M059J (cell line): ENCODE measurements at regions not wholly inside any gene's neighbourhood (a gene's known extent, or its start where the extent isn't known, plus 50 kb on each side); places are given as distances from the start of the nearest gene placed in this dataset.
A peak's percentile ranks its signal among the peaks of the same experiment; 100 is the strongest.
"Not testable (repeated sequence)": the region's sequence is repeated elsewhere in the genome, so short reads cannot be mapped to it uniquely, and the experiment has no call there.

Experiments
- DNase-seq: peaks from one replicate; pipeline ENCODE4 v3.0.0-alpha.2; 2012; ENCODE audit warnings: low read depth

GRCh38 chr14:101080922-101081593 lies 177.5 kb upstream of the RTL1 start:
- no peak for DNase-seq

DNA sequence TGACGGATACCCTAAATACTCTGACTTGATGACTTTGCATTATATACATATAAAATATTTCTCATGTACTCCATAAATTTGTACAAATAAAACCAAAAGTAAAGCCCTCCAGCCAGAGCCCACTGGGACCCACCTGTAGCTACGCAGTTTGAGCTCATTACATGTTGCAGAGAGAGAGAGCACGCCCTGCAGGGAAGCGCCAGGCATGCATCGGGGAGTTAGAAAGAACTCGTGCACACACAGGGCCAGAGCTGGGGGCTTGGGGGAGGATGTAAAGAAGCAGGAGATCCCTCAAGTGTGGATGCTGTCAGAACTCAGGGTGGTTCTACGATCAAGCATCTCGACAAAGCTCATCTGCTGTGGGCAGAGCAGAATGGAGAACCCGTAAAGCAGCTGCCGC lies 178.5 kb upstream of the RTL1 start:
- no peak for DNase-seq

DNA sequence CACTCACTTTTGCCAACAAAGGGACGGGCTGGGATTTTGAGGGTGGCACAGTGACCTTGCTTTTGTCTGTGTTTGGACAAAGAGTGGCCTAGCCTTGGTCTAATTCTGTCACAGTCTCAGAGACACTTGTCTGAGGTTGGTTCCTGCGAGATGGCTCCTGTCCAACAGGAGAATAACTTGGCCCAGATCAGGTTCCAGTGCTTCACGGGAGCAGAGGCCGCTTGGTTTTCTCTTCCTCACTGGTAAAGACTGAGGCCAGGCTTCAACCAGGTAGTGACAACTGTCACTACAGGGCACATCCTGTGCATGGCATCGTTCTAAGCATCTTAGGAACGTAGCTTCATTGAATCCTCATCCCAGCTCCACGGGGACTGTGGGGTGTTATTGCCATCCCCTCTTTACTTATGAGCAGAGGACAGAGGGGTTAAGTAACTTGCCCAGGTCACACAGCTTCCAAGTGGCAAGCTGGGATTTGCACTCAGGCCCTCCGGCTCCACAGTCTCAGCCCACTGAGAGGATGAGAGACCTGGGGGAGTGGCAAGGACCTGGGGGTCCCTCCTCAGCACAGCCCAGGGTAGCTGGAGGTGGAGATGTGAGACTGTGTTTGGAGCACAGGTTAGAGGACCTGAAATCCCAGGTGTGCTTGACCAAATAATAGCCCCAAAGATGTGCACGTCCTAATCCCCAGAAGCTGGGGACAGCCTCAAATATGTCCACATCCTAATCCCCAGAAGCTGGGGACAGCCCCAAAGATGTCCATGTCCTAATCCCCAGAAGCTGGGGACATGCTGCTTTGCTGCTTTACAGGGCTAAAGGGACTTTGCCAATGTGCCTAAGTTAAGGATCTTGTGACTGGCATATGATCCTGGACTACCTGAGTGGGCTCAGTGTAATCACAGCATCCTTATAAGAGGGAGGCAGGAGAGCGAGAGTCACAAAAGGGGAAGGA lies 179.2 kb upstream of the RTL1 start:
- no peak for DNase-seq

- DNase-seq, result no peak
Observed at GRCh38 chr14:101083564-101084435, 180.3 kb upstream of the RTL1 start.

DNA sequence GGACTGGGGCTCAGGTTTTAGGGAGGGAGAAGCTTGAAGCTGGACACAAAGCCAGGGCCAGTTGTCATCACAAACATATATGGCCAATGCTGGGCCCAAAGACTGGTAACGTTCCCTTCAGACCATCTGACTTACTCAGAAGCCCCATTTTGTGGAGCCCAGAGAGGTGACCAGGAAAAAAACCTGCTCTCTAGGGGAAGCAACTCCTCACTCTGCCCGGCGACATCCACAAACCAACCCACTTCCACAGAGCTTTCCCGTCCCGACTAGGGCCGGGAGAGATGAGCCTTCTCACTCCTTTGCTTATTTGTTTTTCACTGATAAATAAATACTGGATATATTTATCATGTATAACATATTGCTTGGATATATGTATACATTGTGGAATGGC lies 180.9 kb upstream of the RTL1 start:
- no peak for DNase-seq

DNA sequence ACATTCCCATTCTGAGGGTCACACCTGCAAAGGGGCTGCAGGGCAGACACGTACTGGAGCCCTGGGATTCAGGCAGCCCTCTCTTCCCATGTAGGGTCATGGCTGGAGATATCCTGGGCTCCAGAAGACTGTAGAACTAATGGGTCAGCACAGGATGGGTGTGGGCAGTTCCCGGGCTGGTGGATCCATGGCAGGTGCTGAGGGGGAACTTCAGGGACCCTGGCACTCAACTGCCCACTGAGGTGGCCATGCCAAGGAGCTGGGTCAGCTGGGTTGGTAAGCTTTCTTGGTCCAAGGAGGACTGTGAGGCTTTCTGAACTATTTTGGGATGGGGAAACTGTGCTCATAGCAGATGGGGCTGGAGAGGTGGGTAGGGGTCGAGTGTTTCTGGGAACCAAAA lies 183.4 kb upstream of the RTL1 start:
- no peak for DNase-seq

GRCh38 chr14:101087614-101088394 lies 184.3 kb upstream of the RTL1 start:
- DNase-seq, result peak; percentile 73

DNA sequence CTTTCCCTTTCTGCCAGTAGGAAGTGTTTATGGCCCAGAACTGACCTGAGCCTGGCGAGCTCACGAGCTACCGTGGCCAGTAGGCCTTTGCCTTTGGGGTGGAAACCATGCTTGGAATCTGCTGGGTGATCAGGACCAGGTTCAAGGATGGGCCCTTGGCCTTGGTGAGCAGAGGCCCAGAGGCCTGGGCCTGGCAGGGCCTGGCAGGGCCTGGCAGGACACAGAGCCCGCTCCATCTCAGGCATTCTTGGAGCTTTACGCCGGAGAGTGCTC lies 184.8 kb upstream of the RTL1 start:
- DNase-seq, result no peak

- no peak for DNase-seq
Observed at GRCh38 chr14:101088714-101089113, 185.2 kb upstream of the RTL1 start.

- not testable (repeated sequence) for DNase-seq
Observed at GRCh38 chr14:101090478-101090877, 187.0 kb upstream of the RTL1 start.

GRCh38 chr14:101090976-101091375 lies 187.5 kb upstream of the RTL1 start:
- DNase-seq, result no peak

GRCh38 chr14:101094916-101095315 lies 191.4 kb upstream of the RTL1 start:
- DNase-seq, result not testable (repeated sequence)

DNA sequence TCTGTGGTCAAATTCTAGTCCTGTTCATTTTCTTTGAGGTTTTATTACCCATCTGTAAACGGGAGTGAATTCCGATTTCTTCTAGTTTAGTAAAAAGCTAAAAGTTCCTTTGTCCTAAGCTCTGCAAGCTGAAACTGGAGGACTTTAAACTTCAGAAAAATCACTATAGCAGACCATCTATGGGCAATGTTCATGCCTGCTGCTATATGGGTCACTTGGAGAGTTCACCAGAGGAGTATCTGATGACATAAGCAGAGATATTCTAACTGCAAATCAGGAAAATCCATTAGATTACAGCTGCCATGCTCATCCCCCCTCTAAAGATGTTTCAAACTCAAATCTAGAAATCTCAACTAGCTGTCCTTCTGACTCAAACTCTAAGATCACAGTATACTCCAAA lies 193.0 kb upstream of the RTL1 start:
- DNase-seq, result no peak

DNA sequence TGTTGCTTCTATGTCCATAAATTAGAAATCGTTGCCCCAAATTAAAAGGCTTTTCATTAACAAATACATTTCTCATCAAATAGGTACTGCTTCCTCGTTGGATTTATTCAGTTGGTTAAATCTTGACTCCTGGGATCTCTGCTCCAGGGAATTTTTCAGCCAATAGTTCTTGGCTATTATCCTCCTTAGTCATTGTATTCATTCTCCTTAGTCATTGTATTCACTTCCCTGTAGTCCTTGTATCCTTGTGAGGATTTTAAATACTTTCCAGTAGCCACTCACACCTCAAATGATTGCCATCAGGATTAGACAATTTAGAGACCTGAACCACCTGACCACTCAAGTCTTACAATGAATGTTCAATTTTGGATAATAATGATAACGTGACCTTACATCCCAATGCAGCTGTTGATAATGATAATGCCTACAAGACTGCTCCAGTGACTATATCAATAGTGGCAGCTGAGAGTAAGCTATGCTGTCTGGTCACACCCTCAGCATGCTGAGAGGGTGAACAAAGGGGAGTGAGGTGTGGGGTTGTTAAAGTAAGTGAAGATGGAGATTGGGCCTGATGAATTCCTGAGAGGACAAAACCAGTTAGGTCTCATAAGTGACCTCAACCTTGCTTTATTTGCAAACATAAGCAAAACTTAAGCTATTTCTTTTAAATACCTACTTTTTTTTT lies 193.7 kb upstream of the RTL1 start:
- DNase-seq, result no peak

DNA sequence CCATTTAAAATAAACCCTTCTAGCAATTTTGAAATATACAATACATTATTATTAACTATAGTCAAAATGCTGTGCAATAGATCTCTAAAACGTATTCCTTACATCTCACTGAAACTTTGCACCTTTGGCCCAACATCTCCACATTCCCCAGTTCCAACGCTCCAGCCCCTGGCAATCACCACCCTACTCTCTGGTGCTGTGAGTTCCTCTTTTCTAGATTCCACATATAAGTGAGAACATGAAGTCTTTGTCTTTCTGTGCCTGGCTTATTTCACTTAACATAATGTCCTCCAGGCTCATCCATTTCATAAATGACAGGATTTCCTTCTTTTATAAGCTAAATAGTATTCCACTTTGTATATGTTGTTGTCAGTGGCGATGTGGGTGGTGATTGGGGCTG lies 194.7 kb upstream of the RTL1 start:
- DNase-seq, result no peak

DNA sequence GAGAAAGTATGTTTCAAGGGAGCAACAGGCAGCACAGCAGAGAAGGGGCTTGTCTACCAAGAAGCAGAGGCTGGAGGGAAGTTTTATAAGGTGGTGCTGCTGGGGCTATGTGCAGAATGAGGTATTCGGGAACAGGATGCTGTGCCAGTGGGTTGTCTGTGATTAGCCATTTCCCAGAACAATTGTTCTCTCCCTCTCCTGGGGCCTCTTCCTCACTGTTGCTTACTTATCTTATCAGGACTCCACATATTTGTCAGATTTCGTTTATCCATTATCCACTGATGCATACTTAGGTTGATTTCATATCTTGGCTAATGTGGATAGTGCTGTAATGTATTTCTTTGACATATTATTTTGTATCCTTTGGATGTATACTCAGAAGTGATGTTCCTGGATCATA lies 195.1 kb upstream of the RTL1 start:
- DNase-seq, result no peak

DNA sequence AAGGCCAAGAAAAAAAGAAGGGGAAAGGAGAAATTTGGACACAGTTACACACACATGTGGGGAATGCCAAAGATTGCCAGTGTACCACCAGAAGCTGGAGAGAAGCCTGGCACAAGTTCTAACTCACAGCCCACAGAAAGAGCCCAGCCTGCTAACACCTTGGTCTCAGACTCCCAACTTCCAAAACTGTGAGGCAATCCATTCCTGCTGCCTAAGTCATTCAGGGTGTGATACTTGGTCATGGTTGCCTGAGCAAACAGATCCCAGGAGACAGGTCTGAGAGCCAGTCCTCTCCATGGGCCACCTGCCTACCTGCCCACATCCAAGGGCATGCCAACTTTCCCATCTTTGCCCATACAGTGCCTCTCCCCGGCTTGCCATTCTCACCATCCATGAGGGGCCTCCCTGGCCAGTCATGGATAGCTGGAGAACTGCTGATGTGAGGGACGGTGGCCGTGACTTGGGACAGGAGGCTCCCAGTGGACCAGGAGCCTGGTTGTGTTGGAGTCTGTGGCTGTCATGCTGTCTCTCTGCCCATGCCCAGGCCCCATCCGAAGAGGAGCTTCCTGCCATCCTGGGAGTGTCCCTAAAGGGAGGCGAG lies 198.0 kb upstream of the RTL1 start:
- DNase-seq, result peak; percentile 9

DNA sequence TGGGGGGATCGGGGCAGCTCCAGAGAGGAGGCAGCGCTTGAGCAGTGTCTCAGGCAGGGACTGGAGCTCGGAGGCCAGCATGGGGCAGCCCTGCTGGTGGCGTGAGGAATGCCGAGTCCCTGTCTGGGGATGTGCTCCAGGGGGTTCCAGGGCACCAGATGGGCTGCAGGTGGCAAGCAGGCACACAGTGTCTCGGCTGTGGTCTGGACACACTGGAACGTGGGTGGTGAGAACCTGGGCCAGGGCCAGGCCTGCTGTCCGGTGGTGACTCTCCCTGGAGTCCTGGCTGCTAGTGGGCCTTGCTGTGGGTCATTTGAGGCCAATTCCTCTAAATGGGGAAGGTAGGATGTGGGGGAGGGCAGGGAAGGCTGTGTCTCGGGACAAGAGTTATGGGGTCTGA lies 199.4 kb upstream of the RTL1 start:
- no peak for DNase-seq

DNA sequence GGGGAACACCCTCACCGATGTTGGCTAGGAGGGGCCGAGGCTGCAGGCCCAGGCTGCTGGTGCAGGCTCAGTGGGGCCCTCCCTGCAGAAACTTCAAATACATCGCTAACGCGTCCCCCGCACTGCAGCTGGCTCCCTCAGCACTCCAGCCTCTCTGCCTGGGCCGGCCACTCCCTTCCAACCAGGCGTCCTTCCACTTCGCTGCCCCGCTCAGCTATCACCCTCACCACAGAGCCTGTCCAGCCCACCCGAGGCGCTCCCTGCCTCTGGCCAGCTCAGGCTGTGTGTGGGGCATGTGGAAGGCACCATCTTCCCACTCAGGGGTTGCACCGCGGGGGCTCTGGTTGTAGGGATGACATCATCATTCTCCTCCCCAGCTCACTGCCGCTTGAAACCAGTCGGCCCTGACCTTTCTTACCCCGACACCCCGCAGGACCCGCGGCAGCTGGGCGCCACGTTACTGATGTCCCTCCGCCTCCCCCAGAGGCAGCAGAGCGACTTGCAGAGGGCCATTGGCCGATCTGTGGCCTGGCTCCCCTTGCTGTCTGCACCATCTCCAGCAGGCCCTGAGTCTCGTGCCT lies 199.9 kb upstream of the RTL1 start:
- DNase-seq, result no peak

DNA sequence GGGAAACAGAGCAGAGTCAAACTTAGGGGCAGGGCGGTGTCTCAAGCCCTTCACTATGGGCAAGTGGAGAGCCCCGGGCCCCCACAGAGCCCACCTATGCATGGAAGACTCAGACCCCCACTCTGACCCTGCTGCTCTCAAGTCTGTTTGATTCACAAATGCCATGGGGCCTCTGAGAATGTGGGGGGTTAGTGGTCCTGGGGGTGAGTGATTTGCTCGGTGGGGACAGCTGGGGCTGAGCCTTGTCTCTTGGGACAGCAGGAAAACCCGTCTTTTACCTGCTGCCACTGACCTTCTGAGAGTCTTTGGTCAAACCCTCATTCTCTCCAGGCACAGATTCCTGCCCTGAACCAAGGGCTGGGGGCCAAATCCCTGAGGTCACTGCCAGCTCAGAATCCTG lies 201.0 kb upstream of the RTL1 start:
- no peak for DNase-seq
